ENCODE measurements at regions not wholly inside any gene's neighbourhood (a gene's known extent, or its start where the extent isn't known, plus 50 kb on each side); places are given as distances from the start of the nearest gene placed in this dataset.
"Not testable (repeated sequence)": the region's sequence is repeated elsewhere in the genome, so short reads cannot be mapped to it uniquely, and the experiment has no call there.

GRCh38 chr7:49702099-49702498, 71.3 kb upstream of the VWC2 start:
- Histone ChIP-seq H3K4me1 (no peaks in the 10 kb centered on the region), H3K36me3 (replicated peaks) (no peaks in the 10 kb centered on the region), H3K27me3 (ENCODE audit: low read depth) (no peaks in the 10 kb centered on the region), H3K4me3 (no peak overlapping the region), H3K9me3 (no peaks in the 10 kb centered on the region)
- in situ Hi-C loops (cut with MboI; ENCODE audit: low sequenced_read_pairs) = no loop called here
- no peak for DNase-seq (ENCODE audit: low spot score in 2 of 2)

- H3K4me3 ChIP-seq = no peak overlapping the region
- DNase-seq (ENCODE audit: low spot score in 2 of 2) = no peak
- H3K27me3 ChIP-seq (ENCODE audit: low read depth) = no peaks in the 10 kb centered on the region
- H3K9me3 ChIP-seq = no peaks in the 10 kb centered on the region
- no peaks in the 10 kb centered on the region for H3K36me3 ChIP-seq (replicated peaks)
- in situ Hi-C loops (cut with MboI; ENCODE audit: low sequenced_read_pairs) = no loop called here
- no peaks in the 10 kb centered on the region for H3K4me1 ChIP-seq
Observed at GRCh38 chr7:49703337-49703736, 70.1 kb upstream of the VWC2 start.

DNA sequence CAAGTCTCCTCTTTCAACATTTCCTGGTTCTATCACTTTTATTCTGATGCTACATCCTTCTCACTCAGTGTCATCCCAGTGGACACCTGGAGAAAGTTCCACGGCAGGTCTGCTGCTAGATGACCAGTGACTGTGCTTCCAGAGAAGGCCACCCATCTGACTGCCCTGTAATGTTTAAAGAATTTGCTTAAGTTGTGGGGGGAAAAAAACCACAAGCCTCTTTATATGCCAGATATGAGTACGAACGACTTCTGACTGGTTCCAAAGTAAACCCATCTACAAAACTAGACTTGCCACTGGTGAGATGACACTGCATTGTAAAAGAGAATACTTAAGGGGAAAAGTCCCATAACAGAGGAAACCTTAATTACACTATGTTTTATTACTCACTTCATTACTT, 69.6 kb upstream of the VWC2 start:
- Histone ChIP-seq H3K4me3 (no peak overlapping the region), H3K27me3 (ENCODE audit: low read depth) (no peaks in the 10 kb centered on the region), H3K36me3 (replicated peaks) (no peaks in the 10 kb centered on the region), H3K9me3 (no peaks in the 10 kb centered on the region), H3K4me1 (no peaks in the 10 kb centered on the region)
- in situ Hi-C loops (cut with MboI; ENCODE audit: low sequenced_read_pairs) = no loop called here
- no peak for DNase-seq (ENCODE audit: low spot score in 2 of 2)

DNA sequence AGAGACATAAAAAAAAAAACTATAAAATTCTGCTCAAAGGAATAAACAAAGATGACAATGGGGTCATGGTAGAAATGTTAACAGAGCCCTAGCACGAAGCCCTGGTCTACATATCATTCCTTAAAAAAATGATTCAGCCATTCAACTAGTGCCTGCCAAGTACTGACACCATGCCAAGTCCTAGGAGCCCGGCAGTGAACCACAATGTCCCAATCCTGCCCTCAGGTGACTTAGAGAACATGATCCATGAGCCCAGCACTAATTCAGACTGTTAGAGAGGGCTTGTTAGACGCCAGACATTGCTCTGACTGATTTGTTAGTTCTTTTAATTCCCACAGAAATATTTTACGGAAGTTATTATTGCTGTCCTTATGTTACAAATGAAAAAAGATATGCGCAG, 67.3 kb upstream of the VWC2 start:
- DNase-seq (ENCODE audit: low spot score in 2 of 2) = no peak
- in situ Hi-C loops (cut with MboI; ENCODE audit: low sequenced_read_pairs) = no loop called here

DNA sequence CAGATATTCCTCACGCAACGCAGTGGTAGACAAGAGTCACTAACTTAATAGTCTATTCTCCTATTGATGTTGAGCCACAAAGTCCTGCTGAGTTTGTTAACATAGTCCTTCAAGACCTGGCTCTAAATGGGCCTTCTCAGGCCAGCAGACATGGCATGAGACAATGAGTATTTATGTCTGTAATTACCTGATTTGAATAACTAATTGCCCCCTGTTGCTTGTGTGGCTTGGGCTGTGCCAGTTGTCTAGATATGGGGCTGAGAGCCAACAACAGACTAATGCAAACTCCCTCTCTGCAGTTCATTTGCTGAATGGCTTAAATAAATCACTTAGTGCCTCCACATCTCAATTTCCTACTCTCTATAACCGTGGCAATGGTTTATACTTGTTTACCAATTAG, 65.5 kb upstream of the VWC2 start:
- in situ Hi-C loops (cut with MboI; ENCODE audit: low sequenced_read_pairs) = no loop called here
- H3K9me3 ChIP-seq = no peaks in the 10 kb centered on the region
- no peaks in the 10 kb centered on the region for H3K36me3 ChIP-seq (replicated peaks)
- no peaks in the 10 kb centered on the region for H3K27me3 ChIP-seq (ENCODE audit: low read depth)
- H3K4me1 ChIP-seq = no peaks in the 10 kb centered on the region
- H3K4me3 ChIP-seq = no peak overlapping the region
- DNase-seq (ENCODE audit: low spot score in 2 of 2) = no peak

More for the DNA sequence above, 67.3 kb upstream of the VWC2 start:
- H3K36me3 ChIP-seq (replicated peaks) = no peaks in the 10 kb centered on the region
- H3K4me3 ChIP-seq = no peak overlapping the region
- H3K9me3 ChIP-seq = no peaks in the 10 kb centered on the region
- no peaks in the 10 kb centered on the region for H3K4me1 ChIP-seq
- no peaks in the 10 kb centered on the region for H3K27me3 ChIP-seq (ENCODE audit: low read depth)

DNA sequence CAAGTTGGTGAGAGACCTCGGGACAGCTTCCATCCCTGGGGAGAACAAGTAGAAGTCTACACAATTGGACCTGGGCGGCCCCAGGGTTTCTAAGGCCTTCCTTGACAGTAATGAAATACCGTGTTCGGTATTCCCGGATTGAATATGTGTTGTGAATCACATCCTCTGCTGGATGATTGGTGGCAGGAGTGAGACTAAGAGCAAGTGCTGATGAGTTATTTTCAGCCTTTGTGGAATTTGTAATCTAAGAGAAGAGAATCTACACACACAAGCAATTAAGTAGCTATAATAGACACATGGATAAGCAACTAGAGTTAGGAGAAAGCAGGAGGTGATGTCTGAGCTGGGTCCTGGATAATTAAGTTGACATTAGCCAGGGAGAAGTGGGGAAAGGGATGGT, 64.8 kb upstream of the VWC2 start:
- no peaks in the 10 kb centered on the region for H3K36me3 ChIP-seq (replicated peaks)
- in situ Hi-C loops (cut with MboI; ENCODE audit: low sequenced_read_pairs) = no loop called here
- no peaks in the 10 kb centered on the region for H3K4me1 ChIP-seq
- DNase-seq (ENCODE audit: low spot score in 2 of 2) = no peak
- no peak overlapping the region for H3K4me3 ChIP-seq
- no peaks in the 10 kb centered on the region for H3K9me3 ChIP-seq
- no peaks in the 10 kb centered on the region for H3K27me3 ChIP-seq (ENCODE audit: low read depth)

DNA sequence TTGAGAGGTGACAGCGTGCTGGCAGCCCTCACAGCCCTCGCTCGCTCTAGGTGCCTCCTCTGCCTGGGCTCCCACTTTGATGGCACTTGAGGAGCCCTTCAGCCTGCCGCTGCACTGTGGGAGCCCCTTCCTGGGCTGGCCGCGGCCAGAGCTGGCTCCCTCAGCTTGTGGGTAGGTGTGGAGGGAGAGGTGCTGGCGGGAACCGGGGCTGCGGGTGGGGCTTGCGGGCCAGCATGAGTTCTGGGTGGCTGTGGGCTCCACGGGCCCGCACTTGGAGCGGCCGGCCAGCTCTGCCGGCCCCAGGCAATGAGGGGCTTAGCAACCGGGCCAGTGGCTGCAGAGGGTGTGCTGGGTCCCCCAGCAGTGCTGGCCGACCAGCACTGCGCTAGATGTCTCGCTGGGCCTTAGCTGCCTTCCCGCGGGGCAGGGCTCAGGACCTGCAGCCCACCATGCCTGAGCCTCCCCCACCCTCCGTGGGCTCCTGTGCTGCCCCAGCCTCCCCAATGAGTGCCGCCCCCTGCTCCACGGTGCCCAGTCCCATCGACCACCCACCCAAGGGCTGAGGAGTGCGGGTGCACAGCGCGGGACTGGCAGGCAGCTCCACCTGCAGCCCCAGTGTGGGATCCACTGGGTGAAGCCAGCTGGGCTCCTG, 62.2 kb upstream of the VWC2 start:
- DNase-seq (ENCODE audit: low spot score in 2 of 2); H3K36me3 ChIP-seq (replicated peaks); H3K27me3 ChIP-seq (ENCODE audit: low read depth); H3K4me3 ChIP-seq; H3K4me1 ChIP-seq; H3K9me3 ChIP-seq; in situ Hi-C loops (cut with MboI; ENCODE audit: low sequenced_read_pairs): not testable (repeated sequence)

DNA sequence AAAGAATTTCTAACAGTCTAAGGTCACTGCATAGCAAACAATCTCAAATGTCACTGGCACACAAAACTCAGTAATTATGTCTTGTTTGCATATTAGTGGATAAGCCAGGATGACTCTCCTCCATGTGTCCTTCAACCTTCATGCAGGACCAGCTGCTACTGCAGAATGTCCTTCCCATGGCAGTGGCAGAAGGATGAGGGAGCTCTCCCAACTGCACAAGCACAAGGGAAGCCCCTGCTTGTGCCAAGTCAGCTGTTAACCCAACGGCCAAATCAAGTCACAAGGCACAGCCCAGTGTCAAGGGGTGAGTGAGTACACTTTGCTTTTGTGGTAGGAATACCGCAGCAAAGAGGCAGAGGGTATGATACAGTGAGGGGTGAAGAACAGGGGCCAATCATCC, 59.3 kb upstream of the VWC2 start:
- Histone ChIP-seq H3K36me3 (replicated peaks) (no peaks in the 10 kb centered on the region), H3K27me3 (ENCODE audit: low read depth) (no peaks in the 10 kb centered on the region), H3K4me3 (no peak overlapping the region), H3K4me1 (no peaks in the 10 kb centered on the region), H3K9me3 (no peaks in the 10 kb centered on the region)
- DNase-seq (ENCODE audit: low spot score in 2 of 2) = no peak
- in situ Hi-C loops (cut with MboI; ENCODE audit: low sequenced_read_pairs) = no loop called here

DNA sequence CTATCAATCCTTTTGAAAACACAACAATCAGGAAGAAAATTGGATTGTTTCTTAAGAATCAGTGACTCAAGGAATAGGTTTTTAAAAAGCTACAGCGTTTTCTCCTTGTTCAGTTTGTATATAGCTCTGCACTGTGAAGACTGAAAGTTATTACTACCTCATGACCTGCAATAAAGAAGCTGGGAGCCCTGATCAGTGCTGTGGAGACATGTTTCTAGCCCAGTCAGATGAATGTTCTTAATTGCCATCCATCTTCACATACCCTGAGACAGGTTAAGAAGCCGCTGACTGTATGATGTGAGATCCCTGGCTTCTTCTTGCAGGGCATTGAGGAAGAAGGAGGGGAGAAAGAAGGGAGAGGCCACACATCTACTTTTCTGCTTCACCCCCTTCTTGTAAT, 58.0 kb upstream of the VWC2 start:
- Histone ChIP-seq H3K36me3 (replicated peaks) (no peaks in the 10 kb centered on the region), H3K4me3 (no peak overlapping the region), H3K27me3 (ENCODE audit: low read depth) (no peaks in the 10 kb centered on the region), H3K9me3 (no peaks in the 10 kb centered on the region), H3K4me1 (no peaks in the 10 kb centered on the region)
- DNase-seq (ENCODE audit: low spot score in 2 of 2) = no peak
- in situ Hi-C loops (cut with MboI; ENCODE audit: low sequenced_read_pairs) = no loop called here

GRCh38 chr7:49717547-49717946, 55.9 kb upstream of the VWC2 start:
- H3K9me3 ChIP-seq = no peaks in the 10 kb centered on the region
- no peak overlapping the region for H3K4me3 ChIP-seq
- in situ Hi-C loops (cut with MboI; ENCODE audit: low sequenced_read_pairs) = no loop called here
- no peaks in the 10 kb centered on the region for H3K27me3 ChIP-seq (ENCODE audit: low read depth)
- no peaks in the 10 kb centered on the region for H3K36me3 ChIP-seq (replicated peaks)
- no peaks in the 10 kb centered on the region for H3K4me1 ChIP-seq
- no peak for DNase-seq (ENCODE audit: low spot score in 2 of 2)

- H3K36me3 ChIP-seq (replicated peaks) = no peaks in the 10 kb centered on the region
- no peaks in the 10 kb centered on the region for H3K9me3 ChIP-seq
- DNase-seq (ENCODE audit: low spot score in 2 of 2) = no peak
- in situ Hi-C loops (cut with MboI; ENCODE audit: low sequenced_read_pairs) = no loop called here
- H3K4me3 ChIP-seq = no peak overlapping the region
- no peaks in the 10 kb centered on the region for H3K27me3 ChIP-seq (ENCODE audit: low read depth)
- H3K4me1 ChIP-seq = no peaks in the 10 kb centered on the region
Observed at GRCh38 chr7:49718760-49719159, 54.7 kb upstream of the VWC2 start.

DNA sequence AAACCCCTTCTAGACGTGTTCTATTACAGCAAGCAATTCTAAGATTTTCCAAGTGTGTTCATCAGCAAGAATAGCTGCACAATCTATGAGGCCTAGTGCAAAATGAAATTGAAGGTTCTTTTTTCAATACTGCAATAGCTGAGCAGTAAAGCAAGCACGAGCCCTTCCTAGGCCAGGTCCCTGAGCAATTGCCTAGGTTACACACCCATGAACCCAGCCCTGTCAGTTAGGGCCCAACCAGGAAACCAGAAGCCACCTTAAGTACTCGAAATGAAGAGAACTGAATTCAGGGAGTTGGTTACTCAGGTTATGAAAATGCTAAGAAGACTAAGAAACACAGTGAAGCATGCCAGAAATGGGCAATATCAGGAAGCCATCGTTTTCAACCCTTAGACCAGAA, 52.0 kb upstream of the VWC2 start:
- Histone ChIP-seq H3K9me3 (no peaks in the 10 kb centered on the region), H3K4me1 (no peaks in the 10 kb centered on the region), H3K27me3 (ENCODE audit: low read depth) (no peaks in the 10 kb centered on the region), H3K4me3 (no peak overlapping the region), H3K36me3 (replicated peaks) (no peaks in the 10 kb centered on the region)
- in situ Hi-C loops (cut with MboI; ENCODE audit: low sequenced_read_pairs) = no loop called here
- no peak for DNase-seq (ENCODE audit: low spot score in 2 of 2)
